ENCODE measurements at regions not wholly inside any gene's neighbourhood (a gene's known extent, or its start where the extent isn't known, plus 50 kb on each side); places are given as distances from the start of the nearest gene placed in this dataset.

- no peaks in the 10 kb centered on the region for H3K27me3 ChIP-seq (ENCODE audit: insufficient read depth, low read length)
Measured at GRCh38 chr7:15989194-15989593, 302.7 kb upstream of the MEOX2 start.

GRCh38 chr7:15985587-15986384 is 299.3 kb upstream of the MEOX2 start:
- H3K4me3 ChIP-seq (ENCODE audit: low read length), result no peak overlapping the region
- no peaks in the 10 kb centered on the region for H3K27me3 ChIP-seq (ENCODE audit: insufficient read depth, low read length)
- no peaks in the 10 kb centered on the region for H3K36me3 ChIP-seq (ENCODE audit: insufficient read depth, low read length)
- no peaks in the 10 kb centered on the region for H3K4me1 ChIP-seq (ENCODE audit: insufficient read depth, low read length)
- H3K9me3 ChIP-seq (ENCODE audit: low read length), result no peaks in the 10 kb centered on the region
- no peak overlapping the region for H2AFZ ChIP-seq (ENCODE audit: low read depth, low read length)

More at GRCh38 chr7:15989194-15989593, 302.7 kb upstream of the MEOX2 start:
- H3K9me3 ChIP-seq (ENCODE audit: low read length), result no peaks in the 10 kb centered on the region
- H3K4me1 ChIP-seq (ENCODE audit: insufficient read depth, low read length), result no peaks in the 10 kb centered on the region
- no peak overlapping the region for H2AFZ ChIP-seq (ENCODE audit: low read depth, low read length)
- H3K4me3 ChIP-seq (ENCODE audit: low read length), result no peak overlapping the region
- no peaks in the 10 kb centered on the region for H3K36me3 ChIP-seq (ENCODE audit: insufficient read depth, low read length)

DNA sequence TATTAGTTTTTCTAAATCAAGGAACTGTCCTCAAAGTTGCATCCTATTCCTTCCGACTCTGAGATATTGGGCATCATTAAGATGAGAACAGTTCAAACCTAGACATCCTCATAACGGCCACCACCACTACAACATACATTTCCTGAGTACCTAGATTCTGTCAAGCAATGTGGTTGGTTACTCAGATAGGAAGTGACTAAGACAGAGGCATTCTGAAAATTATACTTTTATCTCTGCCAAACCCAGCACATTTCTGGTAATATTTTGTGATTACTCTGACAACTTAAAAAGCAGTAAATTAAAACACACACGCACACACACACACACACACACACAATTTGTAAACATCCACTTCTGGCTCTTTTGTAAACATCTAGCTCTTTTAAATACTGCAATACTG is 291.2 kb upstream of the MEOX2 start:
- no peak overlapping the region for H2AFZ ChIP-seq (ENCODE audit: low read depth, low read length)
- H3K4me1 ChIP-seq (ENCODE audit: insufficient read depth, low read length), result no peaks in the 10 kb centered on the region
- H3K27me3 ChIP-seq (ENCODE audit: insufficient read depth, low read length), result no peaks in the 10 kb centered on the region
- H3K4me3 ChIP-seq (ENCODE audit: low read length), result no peak overlapping the region
- no peaks in the 10 kb centered on the region for H3K36me3 ChIP-seq (ENCODE audit: insufficient read depth, low read length)
- no peaks in the 10 kb centered on the region for H3K9me3 ChIP-seq (ENCODE audit: low read length)

- Histone ChIP-seq H3K4me3 (ENCODE audit: low read length) (no peak overlapping the region), H2AFZ (ENCODE audit: low read depth, low read length) (no peak overlapping the region), H3K9me3 (ENCODE audit: low read length) (no peaks in the 10 kb centered on the region), H3K36me3 (ENCODE audit: insufficient read depth, low read length) (no peaks in the 10 kb centered on the region), H3K4me1 (ENCODE audit: insufficient read depth, low read length) (no peaks in the 10 kb centered on the region), H3K27me3 (ENCODE audit: insufficient read depth, low read length) (no peaks in the 10 kb centered on the region)
Measured at GRCh38 chr7:15972862-15973275, 286.4 kb upstream of the MEOX2 start.

GRCh38 chr7:15967551-15967950 is 281.1 kb upstream of the MEOX2 start:
- H3K36me3 ChIP-seq (ENCODE audit: insufficient read depth, low read length), result no peaks in the 10 kb centered on the region
- H3K4me1 ChIP-seq (ENCODE audit: insufficient read depth, low read length), result no peaks in the 10 kb centered on the region
- H2AFZ ChIP-seq (ENCODE audit: low read depth, low read length), result no peak overlapping the region
- no peak overlapping the region for H3K4me3 ChIP-seq (ENCODE audit: low read length)
- H3K27me3 ChIP-seq (ENCODE audit: insufficient read depth, low read length), result no peaks in the 10 kb centered on the region
- no peaks in the 10 kb centered on the region for H3K9me3 ChIP-seq (ENCODE audit: low read length)

DNA sequence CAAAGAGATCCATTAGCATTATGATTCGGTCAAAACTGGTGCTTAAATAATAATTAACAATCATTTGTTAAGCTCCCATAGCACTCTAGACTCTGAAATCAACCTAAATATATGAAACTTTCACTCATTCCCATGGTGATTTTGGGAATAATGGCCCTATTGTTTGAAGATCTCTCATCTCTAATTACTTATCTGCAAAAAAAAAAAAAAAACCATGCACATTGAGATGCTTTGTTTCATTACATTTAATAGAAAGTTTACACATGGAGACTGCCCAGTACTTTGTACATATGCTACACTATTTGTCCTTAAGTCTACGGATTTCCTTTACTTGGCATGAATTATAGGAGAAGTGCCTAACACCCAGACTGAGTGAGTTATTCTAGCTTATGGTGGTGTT is 280.6 kb upstream of the MEOX2 start:
- Histone ChIP-seq H3K9me3 (ENCODE audit: low read length) (no peaks in the 10 kb centered on the region), H2AFZ (ENCODE audit: low read depth, low read length) (no peak overlapping the region), H3K36me3 (ENCODE audit: insufficient read depth, low read length) (no peaks in the 10 kb centered on the region), H3K4me1 (ENCODE audit: insufficient read depth, low read length) (no peaks in the 10 kb centered on the region), H3K27me3 (ENCODE audit: insufficient read depth, low read length) (no peaks in the 10 kb centered on the region), H3K4me3 (ENCODE audit: low read length) (no peak overlapping the region)

DNA sequence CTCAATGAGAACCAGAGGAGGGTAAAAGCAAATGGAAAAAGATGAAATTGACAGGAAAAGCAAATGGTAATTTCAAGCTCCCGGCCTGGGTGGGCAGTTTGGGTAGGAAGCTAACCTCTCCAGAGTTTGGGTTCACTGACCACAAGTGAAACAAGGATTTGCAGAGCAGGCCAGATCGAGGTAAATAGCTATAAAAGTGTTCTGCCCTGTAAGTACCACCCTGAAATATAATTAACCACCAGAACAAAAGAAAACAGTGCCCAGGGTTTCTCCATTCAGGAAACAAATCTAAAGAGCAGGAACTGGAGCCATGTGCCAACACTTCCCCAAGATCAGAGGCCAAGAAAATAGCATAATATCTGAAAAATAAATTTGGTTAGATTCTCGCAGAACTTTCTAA is 276.7 kb upstream of the MEOX2 start:
- H3K4me1 ChIP-seq (ENCODE audit: insufficient read depth, low read length), result no peaks in the 10 kb centered on the region
- no peaks in the 10 kb centered on the region for H3K36me3 ChIP-seq (ENCODE audit: insufficient read depth, low read length)
- no peak overlapping the region for H2AFZ ChIP-seq (ENCODE audit: low read depth, low read length)
- H3K27me3 ChIP-seq (ENCODE audit: insufficient read depth, low read length), result no peaks in the 10 kb centered on the region
- H3K9me3 ChIP-seq (ENCODE audit: low read length), result no peaks in the 10 kb centered on the region
- H3K4me3 ChIP-seq (ENCODE audit: low read length), result no peak overlapping the region

GRCh38 chr7:15954671-15955354 is 268.3 kb upstream of the MEOX2 start:
- no peaks in the 10 kb centered on the region for H3K36me3 ChIP-seq (ENCODE audit: insufficient read depth, low read length)
- H3K4me3 ChIP-seq (ENCODE audit: low read length), result no peak overlapping the region
- H3K27me3 ChIP-seq (ENCODE audit: insufficient read depth, low read length), result no peaks in the 10 kb centered on the region
- H2AFZ ChIP-seq (ENCODE audit: low read depth, low read length), result no peak overlapping the region
- H3K9me3 ChIP-seq (ENCODE audit: low read length), result no peaks in the 10 kb centered on the region
- no peaks in the 10 kb centered on the region for H3K4me1 ChIP-seq (ENCODE audit: insufficient read depth, low read length)

DNA sequence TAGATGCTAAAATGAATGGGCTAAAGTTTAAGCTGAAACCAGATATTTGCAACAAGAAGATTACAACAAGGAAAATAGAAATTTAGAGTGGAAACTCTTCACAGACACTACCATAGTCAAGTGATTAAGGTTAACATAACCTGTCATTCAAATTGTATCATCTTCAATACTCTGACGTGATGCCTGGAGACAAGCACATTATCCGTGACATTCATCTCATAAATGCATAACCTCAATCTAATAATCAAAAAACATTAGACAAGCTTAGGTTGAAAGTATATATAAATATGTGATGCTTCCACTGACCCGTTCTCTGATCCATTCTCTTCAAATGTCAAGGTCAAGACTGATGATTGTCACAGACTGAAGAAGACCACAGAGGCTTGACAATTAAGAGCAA is 263.8 kb upstream of the MEOX2 start:
- H3K9me3 ChIP-seq (ENCODE audit: low read length), result no peaks in the 10 kb centered on the region
- H3K4me1 ChIP-seq (ENCODE audit: insufficient read depth, low read length), result no peaks in the 10 kb centered on the region
- H3K27me3 ChIP-seq (ENCODE audit: insufficient read depth, low read length), result no peaks in the 10 kb centered on the region
- H2AFZ ChIP-seq (ENCODE audit: low read depth, low read length), result no peak overlapping the region
- no peaks in the 10 kb centered on the region for H3K36me3 ChIP-seq (ENCODE audit: insufficient read depth, low read length)
- no peak overlapping the region for H3K4me3 ChIP-seq (ENCODE audit: low read length)

DNA sequence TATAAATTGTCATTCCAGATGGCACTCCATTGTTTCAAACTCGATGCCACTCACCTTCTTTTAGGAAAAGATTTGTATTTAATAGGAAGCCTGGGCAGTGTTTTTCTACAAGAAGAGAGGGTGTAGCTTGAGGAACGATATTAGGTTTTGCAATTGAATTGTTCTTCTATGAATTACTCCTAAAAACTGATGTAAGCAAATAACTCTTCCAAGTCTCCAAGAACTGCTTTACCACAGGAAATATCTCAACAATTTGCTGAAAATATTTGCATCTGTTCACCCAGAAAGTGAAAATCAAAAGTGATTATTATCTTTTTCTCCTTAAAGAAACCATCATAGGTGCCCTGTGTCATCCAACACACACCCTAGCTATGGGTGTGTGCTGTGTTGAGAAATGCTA is 261.3 kb upstream of the MEOX2 start:
- H3K27me3 ChIP-seq (ENCODE audit: insufficient read depth, low read length), result no peaks in the 10 kb centered on the region

DNA sequence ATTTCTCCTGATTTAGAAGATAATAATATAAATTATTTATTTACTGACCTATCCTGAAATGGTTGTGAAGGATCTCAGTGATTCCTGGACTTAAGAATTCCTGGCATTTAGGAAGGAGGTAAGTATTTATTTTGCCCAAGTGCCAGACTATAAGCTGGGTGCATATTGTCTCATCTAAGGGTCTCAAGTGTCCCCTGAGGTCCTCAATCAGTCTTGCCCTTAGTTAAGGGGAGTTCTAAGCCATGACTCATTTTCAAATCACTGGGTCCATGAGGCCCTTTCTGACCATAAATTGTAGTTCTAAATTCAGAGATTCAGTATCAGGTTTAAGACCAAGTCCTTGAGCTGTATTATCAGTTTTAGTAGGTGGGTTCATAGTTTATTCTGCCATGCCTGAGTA is 251.6 kb upstream of the MEOX2 start:
- Histone ChIP-seq H3K9me3 (ENCODE audit: low read length) (no peaks in the 10 kb centered on the region), H2AFZ (ENCODE audit: low read depth, low read length) (no peak overlapping the region), H3K4me1 (ENCODE audit: insufficient read depth, low read length) (peaks cover 4% of the 10 kb centered on the region), H3K36me3 (ENCODE audit: insufficient read depth, low read length) (no peaks in the 10 kb centered on the region), H3K27me3 (ENCODE audit: insufficient read depth, low read length) (no peaks in the 10 kb centered on the region), H3K4me3 (ENCODE audit: low read length) (no peak overlapping the region)

More for the DNA sequence above, 261.3 kb upstream of the MEOX2 start:
- no peak overlapping the region for H2AFZ ChIP-seq (ENCODE audit: low read depth, low read length)
- H3K4me1 ChIP-seq (ENCODE audit: insufficient read depth, low read length), result no peaks in the 10 kb centered on the region
- H3K9me3 ChIP-seq (ENCODE audit: low read length), result no peaks in the 10 kb centered on the region
- no peak overlapping the region for H3K4me3 ChIP-seq (ENCODE audit: low read length)
- no peaks in the 10 kb centered on the region for H3K36me3 ChIP-seq (ENCODE audit: insufficient read depth, low read length)

- Histone ChIP-seq H3K36me3 (ENCODE audit: insufficient read depth, low read length) (no peaks in the 10 kb centered on the region), H3K27me3 (ENCODE audit: insufficient read depth, low read length) (no peaks in the 10 kb centered on the region), H2AFZ (ENCODE audit: low read depth, low read length) (no peak overlapping the region), H3K4me3 (ENCODE audit: low read length) (no peak overlapping the region), H3K4me1 (ENCODE audit: insufficient read depth, low read length) (peaks cover 4% of the 10 kb centered on the region), H3K9me3 (ENCODE audit: low read length) (no peaks in the 10 kb centered on the region)
Measured at GRCh38 chr7:15937571-15937970, 251.1 kb upstream of the MEOX2 start.

- Histone ChIP-seq H3K36me3 (ENCODE audit: insufficient read depth, low read length) (no peaks in the 10 kb centered on the region), H3K27me3 (ENCODE audit: insufficient read depth, low read length) (no peaks in the 10 kb centered on the region), H3K4me1 (ENCODE audit: insufficient read depth, low read length) (peaks cover 4% of the 10 kb centered on the region), H3K9me3 (ENCODE audit: low read length) (no peaks in the 10 kb centered on the region), H3K4me3 (ENCODE audit: low read length) (no peak overlapping the region), H2AFZ (ENCODE audit: low read depth, low read length) (no peak overlapping the region)
Measured at GRCh38 chr7:15936991-15937390, 250.5 kb upstream of the MEOX2 start.
